GM23338 (cell line): ENCODE measurements at regions not wholly inside any gene's neighbourhood (a gene's known extent, or its start where the extent isn't known, plus 50 kb on each side); places are given as distances from the start of the nearest gene placed in this dataset.

Source experiments
- EZH2phosphoT487 ChIP-seq: fragments of 200-600 bp; sonication (generic); IDR thresholded peaks from one replicate; pipeline ENCODE4 v1.8.1; 2018; ENCODE audit warnings: antibody characterized with exemption; ENCODE audit not compliant: unreplicated experiment
- POLR2AphosphoS5 ChIP-seq: IDR thresholded peaks from 2 replicates; pipeline ENCODE4 v1.6.1; 2016; ENCODE audit warnings: antibody characterized with exemption, low read depth
- TF ChIP-seq, protein P1 (sequence below), 2 experiments: fragments of 200-600 bp in 1 of 2; sonication (generic) in 1 of 2; conservative IDR thresholded peaks; 2 replicates each; pipeline versions ENCODE4 v1.5.1 to v1.6.1; 2016 to 2017; ENCODE audit warnings: antibody characterized with exemption in 2 of 2, low read depth in 2 of 2, mild to moderate bottlenecking in 2 of 2, moderate library complexity in 1 of 2
- TF ChIP-seq, protein P2 (sequence below): IDR thresholded peaks from one replicate; pipeline ENCODE4 v1.6.1; 2018; ENCODE audit warnings: antibody characterized with exemption; ENCODE audit not compliant: unreplicated experiment

DNA sequence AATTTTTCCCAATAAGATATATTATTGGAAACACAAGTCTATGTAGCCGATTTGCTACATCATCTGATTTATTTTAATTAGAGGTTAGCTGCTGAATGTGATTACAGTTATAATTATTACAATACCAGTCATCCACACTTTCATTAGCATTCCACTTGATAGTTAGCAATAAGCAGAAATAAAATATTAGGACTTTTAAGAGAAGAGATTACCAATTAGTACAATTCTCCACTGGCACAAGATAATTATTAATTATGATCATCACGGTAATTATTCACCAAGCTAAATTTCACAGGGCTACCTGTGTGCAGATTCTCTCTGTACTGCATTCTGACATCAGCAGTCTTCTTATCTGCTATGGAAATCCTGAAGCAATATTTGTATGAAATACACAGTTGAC, 474.7 kb downstream of the TLE4 start:
- TF ChIP-seq, protein P1, sequence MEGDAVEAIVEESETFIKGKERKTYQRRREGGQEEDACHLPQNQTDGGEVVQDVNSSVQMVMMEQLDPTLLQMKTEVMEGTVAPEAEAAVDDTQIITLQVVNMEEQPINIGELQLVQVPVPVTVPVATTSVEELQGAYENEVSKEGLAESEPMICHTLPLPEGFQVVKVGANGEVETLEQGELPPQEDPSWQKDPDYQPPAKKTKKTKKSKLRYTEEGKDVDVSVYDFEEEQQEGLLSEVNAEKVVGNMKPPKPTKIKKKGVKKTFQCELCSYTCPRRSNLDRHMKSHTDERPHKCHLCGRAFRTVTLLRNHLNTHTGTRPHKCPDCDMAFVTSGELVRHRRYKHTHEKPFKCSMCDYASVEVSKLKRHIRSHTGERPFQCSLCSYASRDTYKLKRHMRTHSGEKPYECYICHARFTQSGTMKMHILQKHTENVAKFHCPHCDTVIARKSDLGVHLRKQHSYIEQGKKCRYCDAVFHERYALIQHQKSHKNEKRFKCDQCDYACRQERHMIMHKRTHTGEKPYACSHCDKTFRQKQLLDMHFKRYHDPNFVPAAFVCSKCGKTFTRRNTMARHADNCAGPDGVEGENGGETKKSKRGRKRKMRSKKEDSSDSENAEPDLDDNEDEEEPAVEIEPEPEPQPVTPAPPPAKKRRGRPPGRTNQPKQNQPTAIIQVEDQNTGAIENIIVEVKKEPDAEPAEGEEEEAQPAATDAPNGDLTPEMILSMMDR (conservative IDR thresholded peaks at IDR 0.05; ENCODE audit: low read depth in 2 of 2), result no peak
- TF ChIP-seq, protein P2, sequence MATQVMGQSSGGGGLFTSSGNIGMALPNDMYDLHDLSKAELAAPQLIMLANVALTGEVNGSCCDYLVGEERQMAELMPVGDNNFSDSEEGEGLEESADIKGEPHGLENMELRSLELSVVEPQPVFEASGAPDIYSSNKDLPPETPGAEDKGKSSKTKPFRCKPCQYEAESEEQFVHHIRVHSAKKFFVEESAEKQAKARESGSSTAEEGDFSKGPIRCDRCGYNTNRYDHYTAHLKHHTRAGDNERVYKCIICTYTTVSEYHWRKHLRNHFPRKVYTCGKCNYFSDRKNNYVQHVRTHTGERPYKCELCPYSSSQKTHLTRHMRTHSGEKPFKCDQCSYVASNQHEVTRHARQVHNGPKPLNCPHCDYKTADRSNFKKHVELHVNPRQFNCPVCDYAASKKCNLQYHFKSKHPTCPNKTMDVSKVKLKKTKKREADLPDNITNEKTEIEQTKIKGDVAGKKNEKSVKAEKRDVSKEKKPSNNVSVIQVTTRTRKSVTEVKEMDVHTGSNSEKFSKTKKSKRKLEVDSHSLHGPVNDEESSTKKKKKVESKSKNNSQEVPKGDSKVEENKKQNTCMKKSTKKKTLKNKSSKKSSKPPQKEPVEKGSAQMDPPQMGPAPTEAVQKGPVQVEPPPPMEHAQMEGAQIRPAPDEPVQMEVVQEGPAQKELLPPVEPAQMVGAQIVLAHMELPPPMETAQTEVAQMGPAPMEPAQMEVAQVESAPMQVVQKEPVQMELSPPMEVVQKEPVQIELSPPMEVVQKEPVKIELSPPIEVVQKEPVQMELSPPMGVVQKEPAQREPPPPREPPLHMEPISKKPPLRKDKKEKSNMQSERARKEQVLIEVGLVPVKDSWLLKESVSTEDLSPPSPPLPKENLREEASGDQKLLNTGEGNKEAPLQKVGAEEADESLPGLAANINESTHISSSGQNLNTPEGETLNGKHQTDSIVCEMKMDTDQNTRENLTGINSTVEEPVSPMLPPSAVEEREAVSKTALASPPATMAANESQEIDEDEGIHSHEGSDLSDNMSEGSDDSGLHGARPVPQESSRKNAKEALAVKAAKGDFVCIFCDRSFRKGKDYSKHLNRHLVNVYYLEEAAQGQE, result no peak
- TF ChIP-seq POLR2AphosphoS5 (no peak), EZH2phosphoT487 (no peak)
